ENCODE measurements at regions not wholly inside any gene's neighbourhood (a gene's known extent, or its start where the extent isn't known, plus 50 kb on each side); places are given as distances from the start of the nearest gene placed in this dataset.

- intact Hi-C loops (cut with micrococcal nuclease), result no loop called here
- H3K27ac ChIP-seq (ENCODE audit: low read length), result no peak overlapping the region
- ATAC-seq (no peak), DNase-seq (no peak)
- WGBS (ENCODE audit: insufficient coverage), result 83% methylated on average over 8 of the region's 8 CpGs
- no peaks in the 10 kb centered on the region for H3K4me1 ChIP-seq (ENCODE audit: control insufficient read depth, insufficient read depth, low read length)
- no peaks in the 10 kb centered on the region for H3K36me3 ChIP-seq (ENCODE audit: control insufficient read depth, insufficient read depth, low read length)
- no peaks in the 10 kb centered on the region for H3K27me3 ChIP-seq (ENCODE audit: control insufficient read depth, insufficient read depth, low read length)
- Mint-ChIP-seq H3K27ac (no peak overlapping the region), H3K9me3 (no peaks in the 10 kb centered on the region), H3K4me3 (no peak overlapping the region), H3K36me3 (no peaks in the 10 kb centered on the region), H3K27me3 (ENCODE audit: low read depth in 2 of 2) (peaks cover 0 to 9% of the 10 kb centered on the region in 2 donors), H3K4me1 (no peaks in the 10 kb centered on the region)
- TF ChIP-seq, protein P1, sequence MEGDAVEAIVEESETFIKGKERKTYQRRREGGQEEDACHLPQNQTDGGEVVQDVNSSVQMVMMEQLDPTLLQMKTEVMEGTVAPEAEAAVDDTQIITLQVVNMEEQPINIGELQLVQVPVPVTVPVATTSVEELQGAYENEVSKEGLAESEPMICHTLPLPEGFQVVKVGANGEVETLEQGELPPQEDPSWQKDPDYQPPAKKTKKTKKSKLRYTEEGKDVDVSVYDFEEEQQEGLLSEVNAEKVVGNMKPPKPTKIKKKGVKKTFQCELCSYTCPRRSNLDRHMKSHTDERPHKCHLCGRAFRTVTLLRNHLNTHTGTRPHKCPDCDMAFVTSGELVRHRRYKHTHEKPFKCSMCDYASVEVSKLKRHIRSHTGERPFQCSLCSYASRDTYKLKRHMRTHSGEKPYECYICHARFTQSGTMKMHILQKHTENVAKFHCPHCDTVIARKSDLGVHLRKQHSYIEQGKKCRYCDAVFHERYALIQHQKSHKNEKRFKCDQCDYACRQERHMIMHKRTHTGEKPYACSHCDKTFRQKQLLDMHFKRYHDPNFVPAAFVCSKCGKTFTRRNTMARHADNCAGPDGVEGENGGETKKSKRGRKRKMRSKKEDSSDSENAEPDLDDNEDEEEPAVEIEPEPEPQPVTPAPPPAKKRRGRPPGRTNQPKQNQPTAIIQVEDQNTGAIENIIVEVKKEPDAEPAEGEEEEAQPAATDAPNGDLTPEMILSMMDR (IDR thresholded peaks at IDR 0.05), result no peak
- no peak overlapping the region for H3K4me3 ChIP-seq (ENCODE audit: low read length)
- no peaks in the 10 kb centered on the region for H3K9me3 ChIP-seq (ENCODE audit: control insufficient read depth, insufficient read depth, low read length)
Measured at GRCh38 chr22:49188091-49188490, 639.6 kb downstream of the BRD1 start.

DNA sequence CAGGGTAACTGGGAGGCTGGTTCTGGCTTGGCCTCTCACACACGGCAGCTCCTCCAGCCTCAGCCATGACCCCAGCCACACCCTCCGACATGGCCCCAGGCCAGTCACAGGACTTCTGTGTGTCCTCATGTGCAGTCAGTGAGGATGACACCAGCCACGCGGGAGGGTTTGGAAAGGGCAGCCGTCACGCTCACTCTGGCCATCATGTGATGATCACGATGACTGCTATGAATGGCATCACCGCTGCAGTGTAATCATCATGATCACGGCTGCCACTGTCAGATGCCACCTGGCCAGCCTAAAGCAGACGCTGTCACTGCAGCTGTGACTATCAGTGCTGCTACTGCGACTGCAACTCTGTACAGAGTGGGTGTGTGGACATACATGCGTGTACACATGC, 640.9 kb downstream of the BRD1 start:
- ATAC-seq (no peak), DNase-seq (no peak)
- no peak overlapping the region for H3K4me3 ChIP-seq (ENCODE audit: low read length)
- H3K36me3 ChIP-seq (ENCODE audit: control insufficient read depth, insufficient read depth, low read length), result no peaks in the 10 kb centered on the region
- Mint-ChIP-seq H3K36me3 (no peaks in the 10 kb centered on the region), H3K9me3 (no peaks in the 10 kb centered on the region), H3K27ac (no peak overlapping the region), H3K4me1 (no peaks in the 10 kb centered on the region), H3K27me3 (ENCODE audit: low read depth in 2 of 2) (peaks cover 0 to 6% of the 10 kb centered on the region in 2 donors), H3K4me3 (no peak overlapping the region)
- no peak overlapping the region for H3K27ac ChIP-seq (ENCODE audit: low read length)
- H3K27me3 ChIP-seq (ENCODE audit: control insufficient read depth, insufficient read depth, low read length), result no peaks in the 10 kb centered on the region
- intact Hi-C loops (cut with micrococcal nuclease), result no loop called here
- WGBS (ENCODE audit: insufficient coverage), result 93% methylated on average over 12 of the region's 12 CpGs
- TF ChIP-seq, protein P1 (IDR thresholded peaks at IDR 0.05), result no peak
- no peaks in the 10 kb centered on the region for H3K9me3 ChIP-seq (ENCODE audit: control insufficient read depth, insufficient read depth, low read length)
- no peaks in the 10 kb centered on the region for H3K4me1 ChIP-seq (ENCODE audit: control insufficient read depth, insufficient read depth, low read length)

- no peaks in the 10 kb centered on the region for H3K4me1 Mint-ChIP-seq
- 100% methylated on average over 1 of the region's 1 CpG for WGBS (ENCODE audit: insufficient coverage)
- H3K27ac Mint-ChIP-seq, result no peak overlapping the region
- H3K9me3 Mint-ChIP-seq, result no peaks in the 10 kb centered on the region
- H3K36me3 Mint-ChIP-seq, result no peaks in the 10 kb centered on the region
- Histone ChIP-seq H3K4me3 (ENCODE audit: low read length) (no peak overlapping the region), H3K27ac (ENCODE audit: low read length) (no peak overlapping the region), H3K9me3 (ENCODE audit: control insufficient read depth, insufficient read depth, low read length) (no peaks in the 10 kb centered on the region), H3K36me3 (ENCODE audit: control insufficient read depth, insufficient read depth, low read length) (no peaks in the 10 kb centered on the region), H3K4me1 (ENCODE audit: control insufficient read depth, insufficient read depth, low read length) (no peaks in the 10 kb centered on the region), H3K27me3 (ENCODE audit: control insufficient read depth, insufficient read depth, low read length) (no peaks in the 10 kb centered on the region)
- TF ChIP-seq, protein P1 (IDR thresholded peaks at IDR 0.05), result no peak
- no peak overlapping the region for H3K4me3 Mint-ChIP-seq
- intact Hi-C loops (cut with micrococcal nuclease), result no loop called here
- DNase-seq (no peak), ATAC-seq (no peak)
- H3K27me3 Mint-ChIP-seq (ENCODE audit: low read depth in 2 of 2), result peaks cover 0 to 6% of the 10 kb centered on the region in 2 donors
Measured at GRCh38 chr22:49186293-49186692, 641.4 kb downstream of the BRD1 start.

- no peaks in the 10 kb centered on the region for H3K4me1 ChIP-seq (ENCODE audit: control insufficient read depth, insufficient read depth, low read length)
- H3K4me3 ChIP-seq (ENCODE audit: low read length), result no peak overlapping the region
- intact Hi-C loops (cut with micrococcal nuclease), result no loop called here
- no peak overlapping the region for H3K27ac Mint-ChIP-seq
- H3K36me3 Mint-ChIP-seq, result no peaks in the 10 kb centered on the region
- H3K4me3 Mint-ChIP-seq, result no peak overlapping the region
- H3K36me3 ChIP-seq (ENCODE audit: control insufficient read depth, insufficient read depth, low read length), result no peaks in the 10 kb centered on the region
- H3K27me3 Mint-ChIP-seq (ENCODE audit: low read depth in 2 of 2), result peaks cover 0 to 6% of the 10 kb centered on the region in 2 donors
- WGBS (ENCODE audit: insufficient coverage), result 87% methylated on average over 4 of the region's 4 CpGs
- no peak overlapping the region for H3K27ac ChIP-seq (ENCODE audit: low read length)
- TF ChIP-seq, protein P1 (IDR thresholded peaks at IDR 0.05), result no peak
- no peaks in the 10 kb centered on the region for H3K4me1 Mint-ChIP-seq
- no peaks in the 10 kb centered on the region for H3K9me3 Mint-ChIP-seq
- H3K27me3 ChIP-seq (ENCODE audit: control insufficient read depth, insufficient read depth, low read length), result no peaks in the 10 kb centered on the region
- no peak for ATAC-seq
- no peak for DNase-seq
- H3K9me3 ChIP-seq (ENCODE audit: control insufficient read depth, insufficient read depth, low read length), result no peaks in the 10 kb centered on the region
Measured at GRCh38 chr22:49185312-49185969, 642.2 kb downstream of the BRD1 start.
